AG09319 (cell line): ENCODE measurements at regions not wholly inside any gene's neighbourhood (a gene's known extent, or its start where the extent isn't known, plus 50 kb on each side); places are given as distances from the start of the nearest gene placed in this dataset.
"Not testable (repeated sequence)": the region's sequence is repeated elsewhere in the genome, so short reads cannot be mapped to it uniquely, and the experiment has no call there.

Source experiments
- DNase-seq: peaks from one replicate; pipeline ENCODE4 v3.0.0-alpha.2; 2010; ENCODE audit warnings: low read depth; ENCODE audit errors: extremely low read depth
- CTCF ChIP-seq: IDR thresholded peaks from 2 replicates; pipeline ENCODE4 v1.5.1; 2011; ENCODE audit warnings: low read depth, mild to moderate bottlenecking, inconsistent platforms, low read length, moderate library complexity

DNA sequence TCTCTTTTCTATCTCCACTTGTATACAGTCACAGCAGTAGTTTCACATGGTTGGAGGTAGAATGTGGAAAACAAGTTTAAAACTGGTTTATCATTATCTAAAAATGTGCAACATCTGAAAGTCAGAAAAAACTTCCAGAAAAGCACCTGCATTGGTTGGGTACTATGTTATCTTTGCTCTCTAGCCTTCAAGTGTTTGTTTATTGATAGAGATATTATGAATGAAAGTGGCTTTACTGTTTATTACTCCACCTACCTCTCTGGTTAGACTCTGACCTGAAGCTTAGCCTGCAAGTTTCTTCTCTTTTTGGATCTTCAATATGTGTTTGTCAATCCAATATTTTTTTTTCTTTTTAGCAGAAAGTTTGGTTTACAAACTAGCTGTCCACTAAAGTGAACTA lies 2161.4 kb upstream of the RAG2 start:
- DNase-seq, result no peak
- no peak for TF ChIP-seq CTCF

- no peak for DNase-seq
- TF ChIP-seq CTCF, result no peak
These were observed 2158.5 kb upstream of the RAG2 start for GRCh38 chr11:38756537-38756936.

DNA sequence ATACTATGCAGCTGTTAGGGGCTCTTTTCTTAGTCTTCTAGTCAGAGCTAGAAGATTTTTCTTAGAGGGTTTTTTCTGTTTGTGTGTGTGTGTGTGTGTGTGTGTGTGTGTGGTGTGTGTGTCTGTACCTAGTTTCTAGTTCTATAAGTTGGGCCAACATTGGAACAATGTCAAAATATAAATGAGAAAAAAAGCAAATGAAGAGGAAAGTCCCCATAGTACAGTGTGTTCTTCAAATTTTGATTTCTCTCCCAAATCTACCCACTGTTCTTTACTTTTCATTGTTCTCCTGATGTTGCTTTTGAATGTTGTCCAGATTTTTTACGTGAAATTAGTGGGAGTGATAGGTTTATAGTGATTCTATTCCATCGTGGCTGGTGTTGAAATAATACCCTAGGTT lies 2153.4 kb upstream of the RAG2 start:
- TF ChIP-seq CTCF, result no peak
- no peak for DNase-seq

- not testable (repeated sequence) for DNase-seq
These were observed 2148.5 kb upstream of the RAG2 start for GRCh38 chr11:38746516-38746915.

DNA sequence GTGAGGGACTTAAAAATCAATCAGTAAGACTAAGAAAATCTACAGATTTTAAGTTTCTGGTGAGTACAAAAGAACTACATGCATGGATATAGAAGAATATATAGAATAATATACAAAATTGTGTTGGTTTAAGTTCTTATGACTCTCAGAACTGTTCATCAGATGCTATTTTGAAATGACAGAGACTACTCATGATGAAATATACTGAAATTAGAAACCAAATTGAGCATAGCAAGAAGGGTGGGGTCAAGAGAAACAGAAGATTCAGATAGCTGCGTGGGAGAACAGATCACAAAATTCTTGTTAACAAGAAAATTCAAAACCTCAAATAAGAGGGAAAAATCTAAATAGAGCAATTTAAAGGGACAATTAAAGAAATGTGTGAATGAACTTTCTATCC lies 2125.3 kb upstream of the RAG2 start:
- no peak for TF ChIP-seq CTCF
- no peak for DNase-seq

GRCh38 chr11:38721586-38722315 lies 2123.7 kb upstream of the RAG2 start:
- DNase-seq, result no peak
- no peak for TF ChIP-seq CTCF

- DNase-seq, result no peak
These were observed 2120.6 kb upstream of the RAG2 start for GRCh38 chr11:38718659-38719058.

More at GRCh38 chr11:38718659-38719058, 2120.6 kb upstream of the RAG2 start:
- TF ChIP-seq CTCF, result no peak
